OCI-LY7 (cell line): ENCODE measurements at regions not wholly inside any gene's neighbourhood (a gene's known extent, or its start where the extent isn't known, plus 50 kb on each side); places are given as distances from the start of the nearest gene placed in this dataset.

ENCODE experiments used
- BruUV-seq: library from RNA; stranded (reverse); fragments of 400-500 nt; replicated peaks from 2 replicates; lab custom pipeline; 2021; lab: Mats Ljungman, UMichigan
- CTCF ChIA-PET: fragments of 300-600 bp; sonication (Branson Sonifier 250); formaldehyde crosslinking; loops from one replicate; lab custom pipeline; 2022; ENCODE audit warnings: antibody characterized with exemption; ENCODE audit not compliant: unreplicated experiment; lab: Charles Lee
- POLR2A ChIA-PET: fragments of 300-600 bp; sonication (Branson Sonifier 250); formaldehyde crosslinking; loops from one replicate; lab custom pipeline; 2022; ENCODE audit warnings: antibody characterized with exemption; lab: Charles Lee
- DNase-seq: peaks from one replicate; pipeline ENCODE4 v3.0.0-alpha.2; 2015; ENCODE audit warnings: low spot score
- H2AFZ ChIP-seq: fragments of 200-600 bp; sonication (generic), shearing (Covaris generic); 2 replicates; pipeline ENCODE4 v1.6.1; 2014; ENCODE audit warnings: mild to moderate bottlenecking, antibody characterized with exemption, low read length, moderate library complexity
- H3K27ac ChIP-seq: fragments of 200-600 bp; sonication (generic); 2 replicates; pipeline ENCODE4 v1.5.1; 2014; ENCODE audit warnings: mixed run types, low read depth, mild to moderate bottlenecking, moderate library complexity, low read length, inconsistent platforms; ENCODE audit not compliant: poor library complexity, severe bottlenecking
- H3K36me3 ChIP-seq: fragments of 200-600 bp; sonication (generic); 2 replicates; pipeline ENCODE4 v1.6.1; 2014; ENCODE audit warnings: mild to moderate bottlenecking, antibody characterized with exemption, low read length, moderate library complexity, mixed read lengths; ENCODE audit not compliant: insufficient read depth
- H3K4me1 ChIP-seq: fragments of 200-600 bp; sonication (generic); 2 replicates; pipeline ENCODE4 v1.5.1; 2014; ENCODE audit warnings: mild to moderate bottlenecking, low read length; ENCODE audit not compliant: insufficient read depth, poor library complexity, severe bottlenecking
- H3K4me2 ChIP-seq: fragments of 200-600 bp; sonication (generic); 2 replicates; pipeline ENCODE4 v1.6.1; 2014; ENCODE audit warnings: mild to moderate bottlenecking, low read length
- H3K4me3 ChIP-seq: fragments of 200-600 bp; sonication (generic); 2 replicates; pipeline ENCODE4 v1.5.1; 2014; ENCODE audit warnings: mild to moderate bottlenecking, low read depth, low read length; ENCODE audit not compliant: poor library complexity, severe bottlenecking
- H3K79me2 ChIP-seq: fragments of 200-600 bp; sonication (generic); 2 replicates; pipeline ENCODE4 v1.6.1; 2016; ENCODE audit warnings: low read depth, mild to moderate bottlenecking, low read length, moderate library complexity, mixed read lengths; ENCODE audit not compliant: insufficient read depth
- H3K9me2 ChIP-seq: fragments of 200-600 bp; sonication (generic); 2 replicates; pipeline ENCODE4 v1.6.1; 2016; ENCODE audit warnings: mild to moderate bottlenecking, low read length, mixed read lengths; ENCODE audit not compliant: insufficient read depth
- H3K9me3 ChIP-seq: fragments of 200-600 bp; sonication (generic); 2 replicates; pipeline ENCODE4 v1.6.1; 2014; ENCODE audit warnings: mild to moderate bottlenecking, mixed run types, low read length, mixed read lengths
- H4K20me1 ChIP-seq: fragments of 200-600 bp; sonication (generic); 2 replicates; pipeline ENCODE4 v1.6.1; 2014; ENCODE audit warnings: mild to moderate bottlenecking, antibody characterized with exemption, low read length, moderate library complexity, mixed read lengths; ENCODE audit not compliant: insufficient read depth
- EZH2phosphoT487 ChIP-seq: fragments of 200-600 bp; sonication (generic); IDR thresholded peaks from 2 replicates; pipeline ENCODE4 v1.6.1; 2018; ENCODE audit warnings: low read depth, borderline replicate concordance, mild to moderate bottlenecking, mixed run types, antibody characterized with exemption, low read length, moderate library complexity, mixed read lengths
- intact Hi-C: fragments of 100-400 bp; cut with micrococcal nuclease; formaldehyde crosslinking; loops from one replicate; pipeline ENCODE4 v1.10.0; 2022; ENCODE audit not compliant: unreplicated experiment
- TF ChIP-seq, protein P1 (sequence below): fragments of 200-600 bp; sonication (generic); conservative IDR thresholded peaks from 2 replicates; pipeline ENCODE4 v1.5.1; 2014; ENCODE audit warnings: mild to moderate bottlenecking, antibody characterized with exemption, low read length, moderate library complexity, mixed read lengths

DNA sequence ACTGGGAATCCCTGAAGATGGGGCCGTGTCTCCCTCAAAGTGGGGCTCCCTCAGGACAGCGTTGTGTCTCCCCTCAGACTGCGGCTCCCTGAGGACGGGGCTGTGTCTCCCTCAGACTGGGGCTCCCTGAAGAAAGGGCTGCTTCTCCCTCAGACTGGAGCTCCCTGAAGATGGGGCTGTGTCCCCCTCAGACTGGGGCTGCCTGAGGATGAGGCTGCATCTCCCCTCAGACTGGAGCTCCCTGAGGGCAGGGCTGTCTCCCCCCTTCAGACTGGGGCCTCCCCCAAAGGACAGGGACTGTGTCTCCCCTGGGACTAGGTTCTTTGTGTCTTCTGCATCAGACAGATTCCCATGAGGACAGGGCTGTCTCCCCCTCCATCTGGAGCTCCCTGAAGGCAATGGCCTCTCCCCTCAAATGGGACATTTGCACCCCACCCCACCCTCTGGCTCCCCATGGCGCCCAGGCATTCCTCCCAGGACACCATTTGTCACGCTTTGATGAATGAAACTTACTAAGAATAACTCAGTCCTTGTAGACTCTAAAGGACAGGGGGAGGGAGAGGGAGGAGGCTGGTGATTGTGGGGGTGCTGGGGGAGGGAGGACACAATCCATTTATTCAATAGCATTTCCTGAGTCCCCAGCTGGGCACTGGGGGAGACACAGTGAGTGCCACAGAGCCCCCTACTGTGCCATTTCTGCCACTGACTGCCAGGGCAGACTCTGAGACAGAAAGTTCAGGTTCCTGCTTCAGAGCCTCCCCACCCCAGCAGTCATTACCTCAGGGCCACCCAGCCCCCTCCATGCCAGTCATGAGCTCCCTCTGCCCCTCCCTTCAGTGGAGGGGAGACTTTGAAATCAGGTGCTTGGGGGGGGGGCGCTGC lies 122.4 kb downstream of the MRPL14 start:
- no peak overlapping the region for H3K27ac ChIP-seq
- peaks cover 14% of the 10 kb centered on the region for H3K4me1 ChIP-seq
- intact Hi-C loops, result loop anchor here (5.0 kb wide), 3 partner anchors 67 to 338 kb away; no protein-coding TSS in a partner anchor
- DNase-seq, result peak; percentile 35
- H3K9me3 ChIP-seq, result no peaks in the 10 kb centered on the region
- H3K4me2 ChIP-seq, result no peak overlapping the region
- TF ChIP-seq EZH2phosphoT487, result no peak
- TF ChIP-seq, protein P1, sequence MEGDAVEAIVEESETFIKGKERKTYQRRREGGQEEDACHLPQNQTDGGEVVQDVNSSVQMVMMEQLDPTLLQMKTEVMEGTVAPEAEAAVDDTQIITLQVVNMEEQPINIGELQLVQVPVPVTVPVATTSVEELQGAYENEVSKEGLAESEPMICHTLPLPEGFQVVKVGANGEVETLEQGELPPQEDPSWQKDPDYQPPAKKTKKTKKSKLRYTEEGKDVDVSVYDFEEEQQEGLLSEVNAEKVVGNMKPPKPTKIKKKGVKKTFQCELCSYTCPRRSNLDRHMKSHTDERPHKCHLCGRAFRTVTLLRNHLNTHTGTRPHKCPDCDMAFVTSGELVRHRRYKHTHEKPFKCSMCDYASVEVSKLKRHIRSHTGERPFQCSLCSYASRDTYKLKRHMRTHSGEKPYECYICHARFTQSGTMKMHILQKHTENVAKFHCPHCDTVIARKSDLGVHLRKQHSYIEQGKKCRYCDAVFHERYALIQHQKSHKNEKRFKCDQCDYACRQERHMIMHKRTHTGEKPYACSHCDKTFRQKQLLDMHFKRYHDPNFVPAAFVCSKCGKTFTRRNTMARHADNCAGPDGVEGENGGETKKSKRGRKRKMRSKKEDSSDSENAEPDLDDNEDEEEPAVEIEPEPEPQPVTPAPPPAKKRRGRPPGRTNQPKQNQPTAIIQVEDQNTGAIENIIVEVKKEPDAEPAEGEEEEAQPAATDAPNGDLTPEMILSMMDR, result peak; percentile 56
- ChIA-PET CTCF (interaction anchor here (0.6 kb wide), 1 partner anchor 57 kb away, joined by 3 read pairs; no protein-coding TSS in a partner anchor), POLR2A (interaction anchor here (0.6 to 1.0 kb wide), 2 partner anchors 16 to 203 kb away, joined by 3 read pairs; no protein-coding TSS in a partner anchor)
- H4K20me1 ChIP-seq, result no peaks in the 10 kb centered on the region
- H2AFZ ChIP-seq, result no peak overlapping the region
- H3K4me3 ChIP-seq, result no peak overlapping the region
- no peaks in the 10 kb centered on the region for H3K36me3 ChIP-seq
- BruUV-seq, result no TSS peak
- no peaks in the 10 kb centered on the region for H3K9me2 ChIP-seq
- H3K79me2 ChIP-seq, result no peaks in the 10 kb centered on the region

DNA sequence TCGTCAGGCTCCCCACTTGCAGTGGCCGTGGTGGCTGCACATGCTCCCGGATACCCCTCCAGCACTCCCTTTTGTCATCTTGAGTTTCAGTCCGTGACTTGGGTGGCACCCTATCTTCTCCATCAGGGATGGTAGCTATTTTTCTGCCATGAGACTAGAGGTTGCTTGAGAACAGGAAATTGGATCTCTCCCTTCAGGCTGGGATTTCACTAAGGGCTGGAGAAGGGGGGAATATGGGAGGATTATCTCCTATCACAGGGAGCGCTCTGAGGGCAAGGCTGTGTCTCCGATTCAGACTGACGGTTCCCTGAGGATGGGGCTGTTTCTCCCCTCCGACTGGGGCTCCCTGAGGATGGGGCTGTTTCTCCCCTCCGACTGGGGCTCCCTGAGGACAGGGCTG lies 123.1 kb downstream of the MRPL14 start:
- TF ChIP-seq, protein P1, result no peak
- no peak for TF ChIP-seq EZH2phosphoT487
- Histone ChIP-seq H3K4me3 (no peak overlapping the region), H3K27ac (no peak overlapping the region), H2AFZ (no peak overlapping the region), H3K36me3 (no peaks in the 10 kb centered on the region), H4K20me1 (no peaks in the 10 kb centered on the region), H3K9me2 (no peaks in the 10 kb centered on the region), H3K9me3 (no peaks in the 10 kb centered on the region), H3K79me2 (no peaks in the 10 kb centered on the region), H3K4me1 (peaks cover 15% of the 10 kb centered on the region), H3K4me2 (no peak overlapping the region)
- DNase-seq, result no peak
- no TSS peak for BruUV-seq
- ChIA-PET CTCF (interaction anchor here (0.6 kb wide), 1 partner anchor 57 kb away, joined by 3 read pairs; no protein-coding TSS in a partner anchor), POLR2A (interaction anchor here (0.6 to 1.0 kb wide), 2 partner anchors 15 to 204 kb away, joined by 3 read pairs; no protein-coding TSS in a partner anchor)
- intact Hi-C loops, result loop anchor here (5.0 kb wide), 3 partner anchors 68 to 337 kb away; no protein-coding TSS in a partner anchor
